GM10248 (cell line): ENCODE measurements at regions not wholly inside any gene's neighbourhood (a gene's known extent, or its start where the extent isn't known, plus 50 kb on each side); places are given as distances from the start of the nearest gene placed in this dataset.
A peak's percentile ranks its signal among the peaks of the same experiment; 100 is the strongest.

Source experiments
- CTCF ChIA-PET: fragments of 300-600 bp; sonication (Branson Sonifier 250); formaldehyde crosslinking; extraction: SDS; loops from one replicate; lab custom pipeline; 2021; ENCODE audit warnings: antibody characterized with exemption; lab: Yijun Ruan, JAX
- POLR2A ChIA-PET: fragments of 350-650 bp; sonication (Branson Sonifier 250); formaldehyde crosslinking; extraction: SDS; loops from one replicate; lab custom pipeline; 2020; ENCODE audit warnings: antibody characterized with exemption; lab: Yijun Ruan, JAX
- DNase-seq: peaks from one replicate; pipeline ENCODE4 v3.0.0; 2012; ENCODE audit errors: extremely low spot score
- TF ChIP-seq, protein P1 (sequence below): IDR thresholded peaks from 2 replicates; pipeline ENCODE4 v1.5.1; 2012; ENCODE audit warnings: mild to moderate bottlenecking, low read depth; ENCODE audit errors: extremely low read depth, missing control alignments, control extremely low read depth

DNA sequence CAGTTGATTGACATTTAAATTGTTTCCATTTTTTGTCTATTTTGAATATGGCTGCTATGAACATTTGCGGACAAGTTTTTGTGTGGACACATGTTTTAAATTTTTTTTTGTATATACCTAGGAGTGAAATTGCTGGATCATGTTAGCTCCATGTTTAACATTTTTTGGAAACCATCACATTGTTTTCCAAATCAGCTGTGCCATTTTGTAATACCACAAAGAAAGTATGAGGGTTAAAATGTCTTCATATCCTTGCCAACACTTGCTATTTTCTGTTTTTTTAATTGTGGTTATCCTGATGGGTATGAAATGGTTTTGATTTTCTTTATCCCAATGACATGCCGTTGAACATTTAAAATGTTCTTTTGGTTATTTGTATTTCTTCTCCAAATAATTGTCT is 52.1 kb downstream of the CARTPT start:
- ChIA-PET CTCF (interaction anchor here (1.5 to 2.0 kb wide), 2 partner anchors 11 to 14 kb away, joined by 4 to 5 read pairs; no protein-coding TSS in a partner anchor), POLR2A (no interaction called here)
- DNase-seq: no peak
- TF ChIP-seq, protein P1, sequence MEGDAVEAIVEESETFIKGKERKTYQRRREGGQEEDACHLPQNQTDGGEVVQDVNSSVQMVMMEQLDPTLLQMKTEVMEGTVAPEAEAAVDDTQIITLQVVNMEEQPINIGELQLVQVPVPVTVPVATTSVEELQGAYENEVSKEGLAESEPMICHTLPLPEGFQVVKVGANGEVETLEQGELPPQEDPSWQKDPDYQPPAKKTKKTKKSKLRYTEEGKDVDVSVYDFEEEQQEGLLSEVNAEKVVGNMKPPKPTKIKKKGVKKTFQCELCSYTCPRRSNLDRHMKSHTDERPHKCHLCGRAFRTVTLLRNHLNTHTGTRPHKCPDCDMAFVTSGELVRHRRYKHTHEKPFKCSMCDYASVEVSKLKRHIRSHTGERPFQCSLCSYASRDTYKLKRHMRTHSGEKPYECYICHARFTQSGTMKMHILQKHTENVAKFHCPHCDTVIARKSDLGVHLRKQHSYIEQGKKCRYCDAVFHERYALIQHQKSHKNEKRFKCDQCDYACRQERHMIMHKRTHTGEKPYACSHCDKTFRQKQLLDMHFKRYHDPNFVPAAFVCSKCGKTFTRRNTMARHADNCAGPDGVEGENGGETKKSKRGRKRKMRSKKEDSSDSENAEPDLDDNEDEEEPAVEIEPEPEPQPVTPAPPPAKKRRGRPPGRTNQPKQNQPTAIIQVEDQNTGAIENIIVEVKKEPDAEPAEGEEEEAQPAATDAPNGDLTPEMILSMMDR: no peak

DNA sequence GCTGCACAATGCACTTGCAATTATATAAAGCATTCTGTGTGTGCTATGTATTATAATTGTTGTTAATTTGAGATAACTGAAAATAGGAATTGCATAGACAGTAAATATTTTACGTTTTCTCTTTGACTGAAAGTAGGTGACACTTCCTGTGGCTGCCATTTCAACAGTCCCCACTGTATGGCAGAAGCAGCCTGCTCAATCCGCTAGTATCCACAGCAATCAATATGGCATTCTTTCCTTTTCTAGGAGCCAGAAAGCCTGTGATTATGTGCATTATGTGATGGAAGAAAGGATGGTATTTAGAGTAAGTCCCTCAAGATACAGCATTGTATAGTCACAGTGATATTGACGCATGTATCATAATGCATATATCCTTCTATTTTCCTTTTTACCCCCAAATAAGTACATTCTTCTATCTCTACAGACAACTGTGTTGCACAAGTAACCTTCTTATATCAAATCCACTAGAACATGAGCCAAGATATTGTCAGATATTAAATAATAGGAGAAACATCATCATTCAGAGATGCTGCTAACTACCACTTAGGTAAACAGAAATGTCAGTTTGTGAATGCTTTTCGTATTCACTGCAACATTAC is 59.7 kb downstream of the CARTPT start:
- no peak for DNase-seq
- ChIA-PET POLR2A (no interaction called here), CTCF (no interaction called here)
- TF ChIP-seq, protein P1: peak; percentile 49

DNA sequence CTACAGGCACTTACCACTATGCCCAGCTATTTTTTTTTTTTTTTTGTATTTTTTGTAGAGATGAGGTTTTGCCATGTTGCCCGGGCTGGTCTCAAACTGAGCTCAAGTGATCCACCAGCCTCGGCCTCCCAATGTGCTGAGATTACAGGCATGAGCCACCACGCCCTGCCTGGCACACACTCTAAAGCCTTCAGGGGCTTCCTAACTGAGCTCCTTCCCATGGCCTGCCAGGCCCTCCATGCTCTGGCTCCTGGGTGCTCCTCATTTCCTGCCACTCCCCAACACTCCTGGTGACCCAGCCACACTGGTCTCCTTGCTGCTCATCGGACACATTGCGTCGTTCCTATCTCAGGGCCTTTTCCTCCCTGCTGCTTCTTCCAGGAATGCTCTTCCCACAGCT is 61.5 kb downstream of the CARTPT start:
- no peak for DNase-seq
- CTCF ChIA-PET: no interaction called here
- TF ChIP-seq, protein P1: no peak
- POLR2A ChIA-PET: interaction anchor here (0.7 kb wide), 1 partner anchor 99 kb away, joined by 4 read pairs; no protein-coding TSS in a partner anchor

DNA sequence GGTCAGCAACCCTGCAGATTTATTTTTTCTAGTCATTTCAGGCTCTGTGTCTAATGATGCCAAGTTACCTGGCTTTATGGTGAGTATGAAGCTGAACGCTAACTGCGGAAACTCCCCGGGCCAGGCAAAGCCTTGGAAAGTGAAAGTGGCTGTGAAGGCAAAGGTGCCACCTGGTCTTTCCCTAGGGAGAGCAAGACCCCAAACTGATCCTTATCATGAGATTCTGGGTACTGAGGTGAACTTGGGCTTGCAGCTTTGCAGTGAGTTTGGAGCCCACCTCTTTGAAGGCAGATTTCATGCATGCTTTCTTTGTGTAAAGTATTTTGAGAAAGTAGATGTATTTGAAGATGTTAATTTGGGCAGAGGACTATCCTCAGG is 63.3 kb downstream of the CARTPT start:
- DNase-seq: no peak
- ChIA-PET POLR2A (no interaction called here), CTCF (interaction anchor here (0.6 to 1.8 kb wide), 11 partner anchors 8 to 735 kb away, joined by 3 to 11 read pairs (median 4); no protein-coding TSS in a partner anchor)
- TF ChIP-seq, protein P1: no peak

DNA sequence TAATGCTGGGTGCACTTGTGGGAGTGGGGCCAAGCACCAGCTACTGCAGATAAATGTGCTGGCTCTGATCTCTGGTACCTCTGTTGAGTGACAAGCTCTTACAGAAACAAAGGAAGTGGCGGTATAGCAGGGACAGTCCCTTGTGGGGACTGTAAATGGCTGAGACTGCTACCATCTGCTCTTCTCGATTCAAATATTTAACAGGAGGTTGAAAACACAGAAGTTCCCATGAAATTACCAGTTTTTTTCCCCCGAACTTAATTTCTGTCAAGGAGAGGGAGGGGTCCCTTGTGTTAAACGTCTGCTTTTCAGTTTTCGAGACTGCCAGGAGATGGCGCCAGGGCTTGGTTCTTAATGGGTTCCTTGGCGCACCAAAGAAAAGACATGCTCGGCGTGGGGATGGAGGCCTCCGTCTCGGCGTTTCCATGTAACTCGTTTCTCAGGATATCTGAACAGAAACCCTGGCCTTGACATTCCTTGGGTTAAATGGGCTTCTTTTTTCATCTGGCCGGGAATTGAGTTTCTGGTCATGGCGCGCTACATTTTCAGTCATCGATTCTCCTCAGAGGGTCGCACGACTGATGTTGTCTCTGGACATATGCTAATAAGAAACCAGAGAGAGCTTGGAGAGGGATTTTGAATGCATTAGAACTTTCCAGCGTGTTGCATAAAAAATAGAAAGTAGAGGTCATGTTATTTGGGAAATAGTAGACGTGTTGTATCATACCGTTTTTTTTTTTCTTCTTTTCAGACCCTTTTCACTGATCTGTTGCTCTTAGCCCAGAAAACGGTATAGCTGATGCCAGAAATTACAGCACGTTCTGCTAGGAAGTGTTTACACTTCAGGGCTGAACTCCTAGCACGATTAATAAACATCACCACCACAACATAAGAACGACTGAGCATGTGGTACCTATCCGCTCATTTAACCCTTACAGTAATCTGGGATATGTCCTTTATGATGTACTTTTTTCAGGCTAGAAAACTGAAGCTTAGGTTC is 64.0 kb downstream of the CARTPT start:
- CTCF ChIA-PET: interaction anchor here (0.6 to 1.8 kb wide), 15 partner anchors 8 to 754 kb away, joined by 3 to 11 read pairs (median 4); no protein-coding TSS in a partner anchor
- TF ChIP-seq, protein P1: peak; percentile 60
- peak; percentile 71 for DNase-seq
- POLR2A ChIA-PET: no interaction called here

DNA sequence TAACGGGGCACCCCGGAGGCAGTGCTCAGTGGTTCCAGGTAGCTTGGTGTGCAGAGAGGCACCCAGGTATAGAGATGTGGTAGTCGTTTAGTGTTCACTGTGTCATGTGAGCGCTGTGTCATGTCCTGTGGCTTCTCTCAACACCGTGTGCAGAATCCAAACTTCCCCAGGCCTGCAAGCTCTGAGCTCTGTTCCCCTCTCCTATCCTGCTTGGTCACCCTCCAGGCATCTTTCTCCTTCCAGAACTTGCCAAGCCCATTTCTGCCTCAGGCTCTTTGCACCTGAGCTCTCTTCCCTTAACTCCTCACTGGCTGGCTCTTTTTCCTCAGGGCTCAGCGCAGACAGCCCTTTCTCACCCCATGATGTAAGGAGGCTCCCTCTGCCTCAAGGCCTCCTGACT is 64.8 kb downstream of the CARTPT start:
- TF ChIP-seq, protein P1: no peak
- DNase-seq: no peak
- POLR2A ChIA-PET: no interaction called here
- CTCF ChIA-PET: interaction anchor here (0.7 to 1.8 kb wide), 8 partner anchors 8 to 753 kb away, joined by 3 to 8 read pairs (median 3); no protein-coding TSS in a partner anchor
